Testis (tissue), 2 donors: ENCODE measurements at regions not wholly inside any gene's neighbourhood (a gene's known extent, or its start where the extent isn't known, plus 50 kb on each side); places are given as distances from the start of the nearest gene placed in this dataset.

Source experiments
- POLR2A ChIP-seq: fragments of 450-650 bp; IDR thresholded peaks from one replicate; pipeline ENCODE4 v1.6.1; 2017; ENCODE audit warnings: antibody characterized with exemption, mild to moderate bottlenecking, moderate library complexity
- TF ChIP-seq, protein P1 (sequence below), 3 experiments: fragments of 450-650 bp in 2 of 3; fragments of 200-600 bp in 1 of 3; sonication (generic) in 1 of 3; IDR thresholded peaks; one replicate each; pipeline ENCODE4 v1.5.1; 2016 to 2019; ENCODE audit warnings: antibody characterized with exemption in 3 of 3, mild to moderate bottlenecking in 2 of 3, moderate library complexity in 1 of 3

DNA sequence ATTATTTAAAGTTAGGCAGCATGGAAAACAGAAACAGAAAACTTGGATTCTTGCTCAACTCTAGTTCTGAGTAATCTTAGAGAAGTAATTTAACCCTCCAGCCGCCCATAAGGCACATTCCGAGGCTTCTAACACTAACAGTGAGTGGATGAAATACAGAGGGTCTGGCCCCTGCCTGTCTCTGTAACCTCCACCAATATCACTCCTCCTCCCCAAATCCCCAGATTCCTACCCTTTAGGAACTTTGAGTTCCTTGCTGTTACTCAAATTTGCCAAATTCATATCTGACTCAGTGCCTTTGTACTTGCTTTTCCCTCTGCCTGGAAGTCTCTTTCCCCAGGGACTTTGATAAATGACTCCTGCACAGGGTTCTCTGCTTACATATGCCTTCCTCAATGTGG, 112.5 kb upstream of the TGFBR2 start:
- no peak for TF ChIP-seq POLR2A
- TF ChIP-seq, protein P1, sequence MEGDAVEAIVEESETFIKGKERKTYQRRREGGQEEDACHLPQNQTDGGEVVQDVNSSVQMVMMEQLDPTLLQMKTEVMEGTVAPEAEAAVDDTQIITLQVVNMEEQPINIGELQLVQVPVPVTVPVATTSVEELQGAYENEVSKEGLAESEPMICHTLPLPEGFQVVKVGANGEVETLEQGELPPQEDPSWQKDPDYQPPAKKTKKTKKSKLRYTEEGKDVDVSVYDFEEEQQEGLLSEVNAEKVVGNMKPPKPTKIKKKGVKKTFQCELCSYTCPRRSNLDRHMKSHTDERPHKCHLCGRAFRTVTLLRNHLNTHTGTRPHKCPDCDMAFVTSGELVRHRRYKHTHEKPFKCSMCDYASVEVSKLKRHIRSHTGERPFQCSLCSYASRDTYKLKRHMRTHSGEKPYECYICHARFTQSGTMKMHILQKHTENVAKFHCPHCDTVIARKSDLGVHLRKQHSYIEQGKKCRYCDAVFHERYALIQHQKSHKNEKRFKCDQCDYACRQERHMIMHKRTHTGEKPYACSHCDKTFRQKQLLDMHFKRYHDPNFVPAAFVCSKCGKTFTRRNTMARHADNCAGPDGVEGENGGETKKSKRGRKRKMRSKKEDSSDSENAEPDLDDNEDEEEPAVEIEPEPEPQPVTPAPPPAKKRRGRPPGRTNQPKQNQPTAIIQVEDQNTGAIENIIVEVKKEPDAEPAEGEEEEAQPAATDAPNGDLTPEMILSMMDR (IDR thresholded peaks at IDR 0.05), result no peak
